CD1c-positive myeloid dendritic cell (primary cell): ENCODE measurements at regions not wholly inside any gene's neighbourhood (a gene's known extent, or its start where the extent isn't known, plus 50 kb on each side); places are given as distances from the start of the nearest gene placed in this dataset.

Experiments
- DNase-seq: peaks from one replicate; pipeline ENCODE4 v3.0.0-alpha.2; 2016; ENCODE audit errors: extremely low spot score

DNA sequence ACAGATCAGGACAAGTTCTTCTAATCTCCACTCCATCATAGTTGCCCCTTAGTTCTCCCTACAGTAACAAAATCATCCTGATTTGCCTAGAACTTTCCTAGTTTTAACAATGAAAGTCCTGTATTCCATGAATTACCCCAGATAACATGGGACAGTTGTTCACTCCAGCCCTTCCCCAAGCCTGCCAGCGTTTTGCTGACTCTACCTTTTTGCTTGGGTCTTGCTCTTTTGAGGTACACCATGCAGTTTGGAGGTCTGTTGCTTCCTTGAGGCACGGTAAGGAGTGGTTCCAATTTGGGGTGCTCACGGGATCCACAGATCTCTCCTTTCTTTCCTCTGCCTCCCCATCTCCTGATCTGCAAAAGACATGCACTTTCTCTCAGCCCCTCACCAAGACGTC lies 61.6 kb upstream of the DYRK2 start:
- DNase-seq: no peak

- no peak for DNase-seq
Observed at GRCh38 chr12:67589078-67589477, 59.5 kb upstream of the DYRK2 start.

GRCh38 chr12:67590149-67590790 lies 58.3 kb upstream of the DYRK2 start:
- peak; percentile 12 for DNase-seq

DNA sequence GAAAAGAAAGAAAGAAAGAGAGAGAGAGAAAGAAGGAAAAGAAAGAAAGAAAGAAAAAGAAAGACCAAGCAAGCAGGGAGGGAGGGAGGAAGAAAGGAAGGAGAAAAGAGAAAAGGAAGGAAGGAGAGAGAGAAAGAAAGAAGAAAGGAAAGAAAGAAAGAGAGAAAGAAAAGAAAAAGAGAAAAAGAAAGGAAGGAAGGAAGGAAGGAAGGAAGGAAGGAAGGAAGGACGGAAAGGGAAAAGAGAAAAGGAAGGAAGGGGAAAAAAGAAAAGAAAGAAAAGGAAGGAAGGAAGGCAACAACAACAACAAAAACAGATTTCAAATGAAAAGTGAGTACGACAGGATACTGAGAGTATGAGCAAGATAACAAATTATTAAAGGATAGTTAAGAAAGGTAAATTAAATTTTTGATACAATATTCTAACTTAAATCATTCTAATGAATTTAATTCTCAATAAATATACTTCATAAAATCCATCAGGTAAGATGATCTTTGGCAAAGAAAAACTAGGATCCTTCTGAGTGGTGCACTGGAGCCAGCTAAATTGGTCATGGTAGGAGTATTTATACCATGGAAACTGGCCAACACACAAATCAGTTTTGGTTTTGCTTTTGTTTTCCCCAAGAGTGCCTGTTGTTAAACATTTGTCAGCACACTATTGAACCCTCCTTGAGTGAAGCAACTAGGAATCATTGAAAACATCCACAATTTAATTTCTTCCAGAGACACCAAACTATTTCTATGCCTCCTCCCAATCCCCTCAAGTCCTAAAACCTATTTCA lies 56.1 kb upstream of the DYRK2 start:
- peak; percentile 20 for DNase-seq

DNA sequence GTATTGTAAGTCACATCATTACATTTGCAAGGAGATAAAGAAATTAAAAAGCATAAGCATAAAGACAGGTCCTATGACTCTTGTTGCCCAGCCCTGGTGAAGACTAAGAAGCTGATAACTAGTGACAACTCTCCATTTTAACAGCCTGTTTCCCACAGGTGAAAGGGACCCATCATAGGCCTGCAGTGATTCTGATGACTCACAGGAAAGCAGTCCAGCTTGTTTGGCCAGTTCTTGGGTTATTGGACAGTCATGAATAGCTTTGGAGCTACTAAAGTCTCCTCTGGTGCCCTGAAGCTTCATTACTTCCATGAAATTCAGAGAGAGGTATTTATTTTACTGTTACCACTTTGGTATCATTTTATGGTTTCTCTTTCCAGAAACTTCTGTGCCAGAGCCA lies 55.5 kb upstream of the DYRK2 start:
- no peak for DNase-seq

GRCh38 chr12:67593461-67594330 lies 54.8 kb upstream of the DYRK2 start:
- no peak for DNase-seq

- no peak for DNase-seq
Observed at GRCh38 chr12:67594888-67595287, 53.7 kb upstream of the DYRK2 start.

GRCh38 chr12:67595365-67595764 lies 53.2 kb upstream of the DYRK2 start:
- DNase-seq: no peak

DNA sequence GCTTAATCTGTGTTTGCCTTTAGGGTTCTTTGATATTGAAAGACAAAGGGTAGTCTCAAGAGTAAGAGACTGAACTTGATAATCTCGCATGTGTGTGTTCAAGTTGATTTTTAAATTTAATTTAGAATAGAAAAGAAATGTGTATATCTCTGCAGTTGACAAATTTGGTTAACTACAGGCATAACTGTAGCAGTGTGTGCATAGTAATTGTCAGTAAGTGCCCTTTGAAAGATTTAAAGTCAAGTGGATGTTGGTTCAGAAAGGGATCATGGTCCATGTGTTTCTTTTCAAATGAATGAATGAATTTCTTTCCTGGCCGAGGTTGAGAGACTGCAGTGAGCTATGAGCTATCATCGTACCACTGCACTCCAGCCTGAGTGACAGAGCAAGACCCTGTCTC lies 49.9 kb upstream of the DYRK2 start:
- DNase-seq: no peak
